PC-9 (cell line): ENCODE measurements at regions not wholly inside any gene's neighbourhood (a gene's known extent, or its start where the extent isn't known, plus 50 kb on each side); places are given as distances from the start of the nearest gene placed in this dataset.
"Not testable (repeated sequence)": the region's sequence is repeated elsewhere in the genome, so short reads cannot be mapped to it uniquely, and the experiment has no call there.

Source experiments
- BruUV-seq: library from RNA; stranded (reverse); fragments of 400-500 nt; replicated peaks from 2 replicates; lab custom pipeline; 2021; lab: Mats Ljungman, UMichigan
- CTCF ChIA-PET: fragments of 300-600 bp; sonication (Branson Sonifier 250); formaldehyde crosslinking; loops from one replicate; lab custom pipeline; 2022; ENCODE audit warnings: antibody characterized with exemption; lab: Charles Lee
- POLR2A ChIA-PET: fragments of 300-600 bp; sonication (Branson Sonifier 250); formaldehyde crosslinking; loops from one replicate; lab custom pipeline; 2022; ENCODE audit warnings: antibody characterized with exemption; ENCODE audit not compliant: unreplicated experiment; lab: Charles Lee
- DNase-seq, 2 experiments: peaks; one replicate each; pipeline versions ENCODE4 v3.0.0 to v3.0.0-alpha.2; 2015 to 2022; ENCODE audit warnings: mixed read lengths in 1 of 2
- H2AFZ ChIP-seq: fragments of 200-600 bp; sonication (generic); 2 replicates; pipeline ENCODE4 v1.8.1; 2017; ENCODE audit warnings: antibody characterized with exemption
- H3F3A ChIP-seq: fragments of 200-600 bp; sonication (generic); 2 replicates; pipeline ENCODE4 v1.8.1; 2017; ENCODE audit warnings: antibody characterized with exemption, mild to moderate bottlenecking, low read depth; ENCODE audit not compliant: insufficient read depth
- H3K27ac ChIP-seq: fragments of 200-600 bp; sonication (generic); 2 replicates; pipeline ENCODE4 v1.6.1; 2016; ENCODE audit warnings: mixed run types
- H3K27me3 ChIP-seq: fragments of 200-600 bp; sonication (generic); 2 replicates; pipeline ENCODE4 v1.6.1; 2016; ENCODE audit warnings: low read depth, mixed run types; ENCODE audit not compliant: insufficient read depth
- H3K36me3 ChIP-seq: fragments of 200-600 bp; sonication (generic); 2 replicates; pipeline ENCODE4 v1.6.1; 2016; ENCODE audit warnings: low read depth, mixed run types
- H3K4me1 ChIP-seq: fragments of 200-600 bp; sonication (generic); replicated peaks from 2 replicates; pipeline ENCODE4 v1.6.1; 2016; ENCODE audit warnings: mixed run types; ENCODE audit not compliant: insufficient read depth
- H3K4me2 ChIP-seq: fragments of 200-600 bp; sonication (generic); 2 replicates; pipeline ENCODE4 v1.6.1; 2017; ENCODE audit warnings: mixed run types
- H3K4me3 ChIP-seq: fragments of 200-600 bp; sonication (generic); 2 replicates; pipeline ENCODE4 v1.6.1; 2016; ENCODE audit warnings: mixed run types
- H3K79me2 ChIP-seq: fragments of 200-600 bp; sonication (generic); 2 replicates; pipeline ENCODE4 v1.6.1; 2017; ENCODE audit warnings: low read depth, mixed run types
- H3K9me2 ChIP-seq: fragments of 200-600 bp; sonication (generic); 2 replicates; pipeline ENCODE4 v1.8.1; 2017; ENCODE audit warnings: mild to moderate bottlenecking; ENCODE audit not compliant: insufficient read depth
- H3K9me3 ChIP-seq: fragments of 200-600 bp; sonication (generic); 2 replicates; pipeline ENCODE4 v1.8.1; 2016; ENCODE audit warnings: low read depth; ENCODE audit not compliant: insufficient read depth
- H4K20me1 ChIP-seq: fragments of 200-600 bp; sonication (generic); 2 replicates; pipeline ENCODE4 v1.8.1; 2017; ENCODE audit not compliant: insufficient read depth
- CTCF ChIP-seq: fragments of 200-600 bp; sonication (generic); conservative IDR thresholded peaks from 2 replicates; pipeline ENCODE4 v1.6.1; 2017; ENCODE audit warnings: mixed run types, antibody characterized with exemption, mild to moderate bottlenecking, moderate library complexity
- EZH2 ChIP-seq: fragments of 200-600 bp; sonication (generic); IDR thresholded peaks from 2 replicates; pipeline ENCODE4 v1.8.0; 2017; ENCODE audit warnings: antibody characterized with exemption, low read depth
- intact Hi-C: fragments of 100-400 bp; cut with micrococcal nuclease; formaldehyde crosslinking; loops from one replicate; pipeline ENCODE4 v1.10.0; 2022; ENCODE audit not compliant: unreplicated experiment

GRCh38 chr5:57736716-57737115, 254.1 kb upstream of the ACTBL2 start:
- Histone ChIP-seq H3K79me2 (no peaks in the 10 kb centered on the region), H4K20me1 (no peaks in the 10 kb centered on the region), H3K36me3 (peaks cover 11% of the 10 kb centered on the region; the same call in 1 of the 2 replicates), H3F3A (peaks cover 23% of the 10 kb centered on the region), H3K27me3 (no peaks in the 10 kb centered on the region), H3K9me2 (no peaks in the 10 kb centered on the region), H3K9me3 (peaks cover 33% of the 10 kb centered on the region), H3K4me3 (no peak overlapping the region), H3K27ac (peak overlapping the region; percentile 92), H3K4me1 (peaks cover 49% of the 10 kb centered on the region), H2AFZ (peak overlapping the region; percentile 33), H3K4me2 (peak overlapping the region; percentile 61)
- BruUV-seq = no TSS peak
- ChIA-PET CTCF (no interaction called here), POLR2A (interaction anchor here (0.6 to 0.7 kb wide), 3 partner anchors 153 to 1300 kb away, joined by 4 to 10 read pairs (median 4); no protein-coding TSS in a partner anchor)
- no peak for DNase-seq
- TF ChIP-seq EZH2 = no peak
- no peak for TF ChIP-seq CTCF
- intact Hi-C loops = loop anchor here (5.0 kb wide), 1 partner anchor 106 kb away; no protein-coding TSS in a partner anchor

GRCh38 chr5:57735279-57736153, 252.9 kb upstream of the ACTBL2 start:
- peak; percentile 78 to 87 for DNase-seq
- H4K20me1 ChIP-seq, H3K79me2 ChIP-seq, H3K4me3 ChIP-seq, H3K27me3 ChIP-seq, BruUV-seq, H3K9me2 ChIP-seq: not testable (repeated sequence)
- ChIA-PET POLR2A (interaction anchor here (0.6 to 0.7 kb wide), 5 partner anchors 82 to 1301 kb away, joined by 3 to 8 read pairs (median 3); no protein-coding TSS in a partner anchor), CTCF (interaction anchor here (0.5 to 1.7 kb wide), 4 partner anchors 85 to 1100 kb away, joined by 3 to 11 read pairs (median 6); no protein-coding TSS in a partner anchor)
- peaks cover 40% of the 10 kb centered on the region for H3K4me1 ChIP-seq
- H2AFZ ChIP-seq = peak overlapping the region; percentile 71
- H3K4me2 ChIP-seq = peak overlapping the region; percentile 61
- H3K36me3 ChIP-seq = peaks cover 11% of the 10 kb centered on the region; the same call in 1 of the 2 replicates
- peaks cover 35% of the 10 kb centered on the region for H3K9me3 ChIP-seq
- intact Hi-C loops = loop anchor here (1.0 to 5.0 kb wide), 8 partner anchors 42 to 437 kb away; no protein-coding TSS in a partner anchor
- peaks cover 23% of the 10 kb centered on the region for H3F3A ChIP-seq
- H3K27ac ChIP-seq = peak overlapping the region; percentile 92

- intact Hi-C loops = loop anchor here (2.0 kb wide), 1 partner anchor 83 kb away; no protein-coding TSS in a partner anchor
- no TSS peak for BruUV-seq
- Histone ChIP-seq H3K79me2 (no peaks in the 10 kb centered on the region), H3K36me3 (peaks cover 11% of the 10 kb centered on the region; the same call in 1 of the 2 replicates), H3K27ac (peak overlapping the region; percentile 92), H3K9me2 (no peaks in the 10 kb centered on the region), H2AFZ (no peak overlapping the region; the same call in 1 of the 2 replicates), H3K27me3 (no peaks in the 10 kb centered on the region), H3K4me1 (peaks cover 40% of the 10 kb centered on the region), H3K4me3 (no peak overlapping the region), H3F3A (peaks cover 23% of the 10 kb centered on the region), H3K9me3 (peaks cover 35% of the 10 kb centered on the region), H4K20me1 (no peaks in the 10 kb centered on the region), H3K4me2 (peak overlapping the region; percentile 61; the same call in 1 of the 2 replicates)
- no peak for DNase-seq
- TF ChIP-seq EZH2 = no peak
- TF ChIP-seq CTCF = no peak
- ChIA-PET CTCF (interaction anchor here (1.7 kb wide), 1 partner anchor 84 kb away, joined by 11 read pairs; no protein-coding TSS in a partner anchor), POLR2A (interaction anchor here (0.7 kb wide), 1 partner anchor 14 kb away, joined by 5 read pairs; no protein-coding TSS in a partner anchor)
Observed at GRCh38 chr5:57734296-57734695, 251.7 kb upstream of the ACTBL2 start.
